HG02870 (cell line): ENCODE measurements at regions not wholly inside any gene's neighbourhood (a gene's known extent, or its start where the extent isn't known, plus 50 kb on each side); places are given as distances from the start of the nearest gene placed in this dataset.

Experiments
- ATAC-seq: cut with Tn5 transposase; IDR thresholded peaks from one replicate; pipeline ENCODE4 v1.9.1; 2021; ENCODE audit warnings: mild to moderate bottlenecking, moderate library complexity; ENCODE audit not compliant: unreplicated experiment

DNA sequence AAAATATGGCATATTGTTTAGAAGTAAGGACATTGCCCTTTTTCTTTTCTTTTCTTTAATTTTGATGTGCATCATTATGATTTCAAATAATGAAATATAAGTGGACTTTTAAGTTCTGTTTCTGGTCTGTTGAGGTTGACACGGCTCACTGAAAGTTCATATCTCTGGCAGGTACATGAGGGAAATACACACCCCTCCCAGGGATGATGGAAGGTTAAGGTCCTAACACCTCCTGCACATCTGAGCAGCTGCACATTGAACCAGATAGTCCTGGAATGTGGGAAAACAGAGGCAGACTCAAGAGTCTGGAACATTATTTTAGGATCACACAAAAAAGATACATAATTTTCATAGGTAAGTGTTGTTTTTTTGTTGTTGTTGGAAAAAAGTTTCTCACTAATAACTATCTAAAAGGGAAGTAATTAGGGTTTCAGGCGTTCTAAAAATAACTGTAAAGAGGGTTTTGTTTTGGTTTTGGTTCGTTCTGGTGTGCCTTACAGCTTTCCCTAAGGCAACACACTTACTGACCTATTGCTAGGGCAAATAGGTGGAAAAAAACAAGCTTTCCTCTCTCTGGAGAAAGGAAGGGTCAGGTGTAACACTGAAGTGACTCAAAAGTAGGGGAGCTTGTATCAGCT, 201.2 kb upstream of the PRKCQ start:
- no peak for ATAC-seq

- ATAC-seq, result no peak
Measured at GRCh38 chr10:6780008-6780677, 200.1 kb upstream of the PRKCQ start.

DNA sequence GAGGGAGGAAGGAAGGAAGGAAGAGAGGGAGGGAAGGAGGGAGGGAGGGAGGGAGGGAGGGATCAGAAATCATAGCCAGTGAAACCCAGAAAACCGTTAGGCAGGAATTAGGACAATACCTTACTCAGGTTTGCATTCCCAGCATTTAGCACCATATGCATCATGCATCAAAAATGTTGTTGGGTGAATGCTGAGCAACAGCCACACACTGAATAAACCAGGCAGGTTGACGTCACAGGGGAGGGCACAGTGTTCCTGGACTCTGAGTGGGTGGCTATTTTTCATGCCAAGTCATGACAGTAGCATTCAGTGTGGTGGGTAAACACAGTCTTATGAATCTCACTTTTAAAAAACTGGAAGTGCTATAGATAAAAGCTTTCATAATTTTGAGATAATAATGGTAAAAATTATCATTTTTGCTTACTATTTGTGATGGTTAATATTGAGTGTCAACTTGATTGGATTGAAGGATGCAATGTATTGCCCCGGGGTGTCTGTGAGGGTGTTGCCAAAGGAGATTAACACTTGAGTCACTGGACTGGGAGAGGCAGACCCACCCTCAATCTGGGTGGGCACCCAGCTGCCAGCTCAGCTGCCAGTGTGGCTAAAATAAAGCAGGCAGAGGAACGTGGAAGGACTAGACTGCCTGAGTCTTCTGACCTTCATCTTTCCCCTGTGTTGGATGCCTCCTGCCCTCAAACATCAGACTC, 199.1 kb upstream of the PRKCQ start:
- ATAC-seq, result no peak

GRCh38 chr10:6776170-6776569, 196.1 kb upstream of the PRKCQ start:
- ATAC-seq, result no peak

DNA sequence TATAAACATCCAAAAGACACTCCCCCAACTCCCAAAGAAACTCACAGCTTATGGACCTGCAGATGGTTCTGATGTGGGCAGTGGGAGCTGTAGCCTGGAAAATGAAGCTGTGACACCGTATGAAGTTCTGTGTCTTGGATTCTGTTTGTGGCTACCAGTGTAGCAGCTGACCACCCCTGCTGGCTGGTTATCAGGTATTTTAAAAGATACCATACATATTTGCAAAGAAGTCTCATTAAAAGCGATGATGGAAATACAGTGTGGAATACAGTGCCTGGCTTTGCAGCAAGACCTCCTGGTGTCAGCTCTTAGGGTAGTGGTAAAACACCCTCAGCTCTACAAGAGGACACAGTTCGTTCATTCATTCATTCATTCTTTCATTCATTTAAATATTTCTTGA, 194.3 kb upstream of the PRKCQ start:
- ATAC-seq, result no peak

DNA sequence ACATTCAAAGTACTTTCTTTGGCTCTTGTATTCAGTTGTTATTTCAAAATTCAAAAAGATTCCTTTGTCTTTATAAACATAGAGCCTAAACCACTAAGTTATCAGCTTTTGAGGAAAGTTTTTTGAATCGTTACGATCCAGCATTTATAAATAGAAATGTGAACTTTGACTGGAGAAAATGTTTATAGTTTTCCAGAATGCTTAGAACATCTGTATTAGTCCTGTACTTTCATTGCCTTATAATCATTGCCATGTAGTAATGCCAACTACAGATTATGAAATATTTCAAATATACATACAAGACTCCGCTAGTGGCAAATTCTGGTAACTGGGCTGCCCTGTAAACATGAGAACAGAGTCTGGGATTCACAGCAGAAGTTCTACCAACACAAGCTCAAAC, 191.3 kb upstream of the PRKCQ start:
- no peak for ATAC-seq

DNA sequence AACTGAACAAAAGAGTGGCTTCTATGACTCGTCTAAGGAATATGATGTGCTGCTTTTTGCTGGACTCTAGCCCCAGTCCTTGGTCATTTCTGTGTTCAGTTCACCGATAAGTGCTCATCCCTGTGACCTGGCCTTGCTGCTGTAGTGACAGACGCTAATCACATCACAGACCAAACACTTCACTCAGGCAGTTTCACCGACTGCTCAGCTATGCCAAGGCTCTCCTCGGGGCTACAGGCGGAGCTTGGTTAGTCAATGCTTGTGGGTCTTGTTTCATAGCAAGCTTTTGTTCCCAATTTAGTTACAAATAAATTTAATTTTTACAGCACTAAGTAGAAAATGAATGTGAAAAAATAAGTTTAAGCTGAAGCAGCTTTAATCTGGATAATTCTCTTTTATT, 190.8 kb upstream of the PRKCQ start:
- no peak for ATAC-seq

DNA sequence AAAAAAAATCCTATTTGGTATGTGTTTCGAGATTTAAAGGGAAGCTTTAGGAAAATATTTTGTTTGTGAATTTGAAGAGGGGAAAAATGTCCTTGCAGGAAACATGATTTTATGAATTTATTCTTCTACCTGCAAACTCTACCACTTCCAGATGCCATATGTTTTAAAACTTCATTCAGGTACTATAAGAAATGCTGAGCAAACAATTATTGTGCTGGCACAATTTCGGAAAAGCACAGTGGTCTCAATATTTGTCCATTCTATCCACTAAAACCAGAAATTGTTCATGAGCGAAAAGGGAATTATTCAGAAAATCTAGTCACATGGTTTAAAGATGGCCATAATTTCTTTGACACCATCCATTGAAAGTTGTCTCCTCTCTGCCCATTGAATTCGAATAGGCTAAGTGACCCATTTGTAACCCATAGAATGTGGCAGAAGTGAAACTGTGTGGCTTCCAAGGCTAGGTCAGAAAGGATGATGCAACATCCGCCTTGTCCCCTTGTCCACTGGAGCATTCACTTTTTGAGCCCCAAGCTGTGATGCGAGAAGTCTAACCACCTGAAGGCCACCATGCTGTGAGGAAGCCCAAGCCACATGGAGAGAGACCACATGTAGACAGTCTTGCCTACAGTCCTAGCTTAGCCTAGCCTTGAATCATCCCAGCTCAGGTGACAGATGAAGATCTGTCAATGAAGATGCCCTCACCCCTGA, 189.8 kb upstream of the PRKCQ start:
- ATAC-seq, result peak; percentile 38

DNA sequence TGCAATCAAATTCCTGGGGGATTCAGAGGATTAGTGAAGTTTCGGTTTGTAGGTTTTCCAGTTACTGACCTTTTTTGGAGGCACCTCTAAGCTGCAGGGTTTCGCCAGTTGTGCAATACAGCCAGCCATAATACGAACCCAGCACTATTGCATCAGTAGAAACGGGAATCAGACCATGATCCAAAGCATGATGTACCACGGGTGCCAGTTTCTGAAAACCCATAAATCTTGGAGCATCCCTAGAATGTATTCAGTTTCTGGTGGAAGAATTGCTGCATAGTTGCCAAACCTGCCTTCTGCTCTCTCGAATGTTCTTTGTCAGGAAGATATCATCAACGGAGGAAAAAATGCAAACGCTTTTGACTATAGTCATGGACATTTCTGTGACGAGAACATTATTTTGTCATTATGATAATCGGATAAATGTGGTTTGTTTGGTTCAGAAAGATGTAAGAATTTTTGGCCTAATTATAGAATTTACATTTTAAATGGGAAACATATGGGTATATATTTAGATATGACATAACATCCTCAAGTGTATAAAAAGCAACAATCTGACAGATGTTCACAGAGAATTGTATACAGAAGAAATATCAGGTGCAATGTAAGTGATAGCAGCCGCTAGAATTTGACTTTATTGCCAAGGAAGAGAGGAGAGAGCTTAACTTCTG, 186.2 kb upstream of the PRKCQ start:
- no peak for ATAC-seq

DNA sequence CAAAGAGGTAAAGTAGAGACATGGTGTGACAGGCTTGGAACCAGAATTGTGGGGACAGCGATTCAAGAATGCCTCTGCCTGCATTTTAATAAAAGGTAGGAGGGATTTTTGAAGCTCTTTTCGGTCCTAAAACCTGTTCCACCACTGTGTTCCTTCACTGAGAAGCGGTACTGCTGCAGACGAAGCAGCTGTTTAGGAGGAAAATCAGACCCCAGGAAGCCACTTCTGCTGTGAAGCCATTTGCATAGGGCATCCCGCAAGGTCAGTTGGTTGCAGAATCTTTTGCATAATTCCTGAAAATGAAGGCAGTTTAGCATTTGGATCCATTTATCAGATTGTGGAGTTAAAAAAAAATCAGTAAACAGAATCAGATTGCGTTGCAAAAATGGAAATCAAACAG, 183.3 kb upstream of the PRKCQ start:
- no peak for ATAC-seq

DNA sequence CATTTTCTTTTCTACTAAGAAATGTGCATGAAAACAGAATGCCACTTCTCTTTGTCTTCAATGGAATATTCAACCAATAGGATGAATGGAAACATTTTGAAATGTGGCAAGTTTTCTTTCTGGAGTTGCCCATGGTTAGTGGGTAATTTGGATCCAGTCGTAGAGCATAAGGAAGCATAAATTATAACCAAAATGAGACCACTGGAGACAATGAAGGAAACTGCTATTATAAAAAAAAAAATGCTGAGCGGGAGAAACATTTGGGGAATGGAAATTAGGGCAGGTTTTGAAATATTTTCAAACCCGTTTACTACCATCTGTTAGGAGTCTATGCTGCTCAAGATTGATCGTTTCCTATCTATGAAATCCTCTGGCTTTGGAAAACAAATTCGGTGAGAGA, 182.9 kb upstream of the PRKCQ start:
- no peak for ATAC-seq

- ATAC-seq, result no peak
Measured at GRCh38 chr10:6759961-6760360, 179.9 kb upstream of the PRKCQ start.

DNA sequence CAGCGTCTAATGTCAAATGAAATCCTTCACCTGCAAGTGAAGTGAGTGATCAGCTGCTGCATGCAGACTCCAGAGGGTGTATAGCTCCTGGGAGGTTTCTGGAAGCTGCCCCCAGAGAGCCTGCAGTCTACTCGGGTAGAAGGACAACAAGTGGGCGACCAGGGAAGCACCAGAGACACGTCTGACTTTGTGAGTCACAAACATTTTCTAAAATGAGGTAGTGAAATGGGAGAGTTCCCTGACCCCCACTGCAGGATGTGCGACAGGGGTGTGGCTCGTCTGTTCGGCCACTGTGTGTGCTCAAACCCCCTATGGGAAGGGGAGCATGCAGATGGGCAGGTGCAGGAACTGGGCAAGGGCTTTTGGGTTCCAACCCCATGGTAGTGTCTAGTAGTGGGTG, 177.1 kb upstream of the PRKCQ start:
- no peak for ATAC-seq

DNA sequence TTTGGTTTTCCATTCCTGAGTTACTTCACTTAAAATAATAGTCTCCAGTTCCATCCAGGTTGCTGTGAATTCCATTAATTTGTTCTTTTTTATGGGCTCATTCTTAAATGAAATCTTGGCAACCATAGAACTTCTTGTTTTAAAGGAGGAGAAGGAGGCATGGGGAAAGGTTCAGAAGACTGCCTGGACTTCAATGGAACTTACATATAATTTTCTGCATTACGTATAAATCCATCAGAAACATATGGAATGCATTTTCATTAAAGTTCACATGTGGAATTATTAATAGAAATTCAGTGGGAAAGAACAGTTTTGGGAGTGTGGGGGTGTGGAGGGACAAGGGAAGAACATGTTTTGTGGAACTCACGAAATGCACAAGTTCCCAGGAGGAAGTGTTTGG, 176.6 kb upstream of the PRKCQ start:
- no peak for ATAC-seq

DNA sequence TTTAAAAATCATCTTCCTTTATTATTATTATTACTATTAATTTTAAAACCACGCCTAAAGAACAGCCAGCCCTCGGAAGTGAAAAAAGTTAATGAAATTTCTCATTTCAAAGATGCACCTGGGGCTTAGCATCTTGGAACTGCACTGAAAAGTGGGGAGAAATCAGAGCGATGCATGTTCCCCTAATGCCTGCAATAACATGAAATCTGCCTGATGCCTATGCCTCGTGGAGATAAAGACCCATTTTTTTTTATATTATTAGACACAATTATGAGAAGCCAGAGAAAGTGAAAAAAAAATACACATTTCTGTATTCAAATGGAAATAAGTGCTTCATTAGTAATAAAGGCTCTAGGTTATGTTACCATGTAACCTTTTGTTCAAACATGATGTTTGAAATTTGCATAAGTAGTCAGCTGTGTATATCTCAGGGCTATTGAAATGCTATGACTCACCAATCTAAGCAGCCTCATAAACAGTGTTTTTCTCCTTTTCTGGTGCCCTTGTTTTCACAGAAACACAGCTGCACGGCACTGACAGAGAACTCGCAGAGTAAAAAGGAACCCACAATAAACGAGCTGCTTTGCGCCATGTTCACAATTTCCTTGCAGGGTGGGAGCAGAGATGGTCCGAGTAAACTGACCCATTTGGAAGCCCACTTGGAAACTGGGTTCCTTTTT, 175.8 kb upstream of the PRKCQ start:
- ATAC-seq, result peak; percentile 86

DNA sequence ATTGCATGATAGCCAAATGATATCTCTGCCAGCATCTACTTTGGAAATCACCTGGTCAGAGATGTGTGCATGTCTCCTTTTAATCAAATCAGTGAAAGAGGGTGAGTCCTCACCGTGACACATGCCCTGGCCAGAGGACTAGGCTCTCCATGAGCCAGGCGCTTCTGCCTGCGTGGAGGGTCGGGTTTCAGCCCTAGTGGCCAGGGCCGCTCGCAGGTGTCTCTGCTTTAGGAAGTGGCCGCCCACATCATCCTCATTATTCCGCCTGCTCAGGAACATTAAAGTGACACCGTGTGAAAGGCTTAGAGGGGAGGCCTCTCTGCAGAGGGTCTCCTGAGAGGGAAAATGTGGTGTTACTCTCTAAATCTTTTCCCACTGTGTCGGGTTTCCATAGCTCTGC, 173.6 kb upstream of the PRKCQ start:
- no peak for ATAC-seq

- ATAC-seq, result no peak
Measured at GRCh38 chr10:6751363-6751762, 171.3 kb upstream of the PRKCQ start.

- ATAC-seq, result no peak
Measured at GRCh38 chr10:6748981-6749635, 169.0 kb upstream of the PRKCQ start.

DNA sequence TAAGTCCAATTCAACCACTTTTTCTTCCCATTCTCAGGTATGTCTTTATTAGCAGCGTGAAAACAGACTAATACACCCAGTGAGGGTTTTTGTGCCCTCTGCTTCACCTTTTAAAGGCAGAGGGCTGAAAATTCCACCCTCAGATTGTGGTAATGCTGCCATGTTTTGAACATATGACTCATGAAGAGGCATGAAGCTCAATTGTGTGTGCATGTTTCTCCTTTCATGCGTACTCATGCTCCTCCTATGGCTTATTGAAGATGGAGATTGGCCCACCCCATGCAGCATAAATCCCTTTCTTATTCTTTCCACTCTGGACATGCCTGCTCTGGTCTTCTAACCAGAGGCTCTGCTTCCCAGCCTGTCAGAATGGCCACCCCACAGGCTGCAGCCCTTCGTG, 168.0 kb upstream of the PRKCQ start:
- no peak for ATAC-seq

DNA sequence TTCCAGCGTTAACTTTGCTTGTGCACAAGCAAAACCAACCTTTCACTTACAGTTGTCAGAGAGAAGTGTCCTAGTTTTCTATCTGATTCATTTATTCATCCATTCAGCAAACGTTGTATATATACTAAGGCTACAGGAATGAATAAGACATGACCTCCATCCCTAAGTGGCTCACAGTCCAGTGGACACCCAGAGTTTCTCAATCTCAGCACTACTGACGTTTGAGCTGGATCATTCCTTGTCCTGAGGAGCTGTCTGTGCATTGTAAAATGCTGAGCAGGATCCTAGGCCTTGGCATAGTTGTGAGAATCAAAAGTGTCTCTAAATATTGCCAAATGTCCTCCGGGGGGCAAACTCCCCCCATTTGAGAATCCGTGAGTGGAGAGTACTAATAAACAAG, 166.7 kb upstream of the PRKCQ start:
- no peak for ATAC-seq
